Thyroid gland (tissue), 4 donors: ENCODE measurements at regions not wholly inside any gene's neighbourhood (a gene's known extent, or its start where the extent isn't known, plus 50 kb on each side); places are given as distances from the start of the nearest gene placed in this dataset.
"Not testable (repeated sequence)": the region's sequence is repeated elsewhere in the genome, so short reads cannot be mapped to it uniquely, and the experiment has no call there.

Source experiments
- DNase-seq, 2 donors: peaks; one replicate each; pipeline ENCODE4 v3.0.0-alpha.2; 2019
- H3K27ac ChIP-seq, 3 donors: fragments of 200-600 bp; sonication (generic); 1 replicate in 2 of 3; 2 replicates in 1 of 3; pipeline ENCODE4 v1.5.1; 2016 to 2019; ENCODE audit warnings: mild to moderate bottlenecking in 1 of 3, moderate library complexity in 1 of 3
- H3K27me3 ChIP-seq: fragments of 200-600 bp; sonication (generic); one replicate; pipeline ENCODE4 v1.5.1; 2019
- H3K36me3 ChIP-seq, 2 donors: fragments of 200-600 bp; sonication (generic); one replicate each; pipeline ENCODE4 v1.5.1; 2016 to 2019
- H3K4me1 ChIP-seq, 2 donors: fragments of 200-600 bp; sonication (generic); one replicate each; pipeline ENCODE4 v1.5.1; 2017 to 2019
- H3K4me3 ChIP-seq, 3 donors: fragments of 200-600 bp; sonication (generic); replicated peaks in 1 of 3; 1 replicate in 2 of 3; 2 replicates in 1 of 3; pipeline ENCODE4 v1.5.1; 2016; ENCODE audit warnings: mild to moderate bottlenecking in 1 of 3
- H3K9me3 ChIP-seq: fragments of 200-600 bp; sonication (generic); one replicate; pipeline ENCODE4 v1.5.1; 2017
- CTCF ChIP-seq, 6 experiments: fragments of 200-600 bp in 3 of 6; fragments of 450-650 bp in 3 of 6; sonication (generic) in 3 of 6; IDR thresholded peaks; one replicate each; pipeline ENCODE4 v1.5.1; 2016 to 2019; ENCODE audit warnings: antibody characterized with exemption in 6 of 6, mild to moderate bottlenecking in 2 of 6, inconsistent platforms in 1 of 6, moderate library complexity in 1 of 6
- POLR2A ChIP-seq, 2 donors: fragments of 450-650 bp; IDR thresholded peaks; one replicate each; pipeline ENCODE4 v1.6.1; 2017; ENCODE audit warnings: antibody characterized with exemption in 2 of 2, mild to moderate bottlenecking in 2 of 2, moderate library complexity in 1 of 2
- WGBS, 2 donors: methylation state at CpG; one replicate each; pipeline ENCODE4 v1.1.5; 2017; 5-methylcytosine and 5-hydroxymethylcytosine counted together
- intact Hi-C: fragments of 100-400 bp; cut with DNase I; formaldehyde crosslinking; loops from one replicate; pipeline ENCODE4 v1.15.1; 2023

- TF ChIP-seq CTCF (IDR thresholded peaks at IDR 0.05) = no peak
- TF ChIP-seq POLR2A (IDR thresholded peaks at IDR 0.05) = no peak
- Histone ChIP-seq H3K27me3 (no peaks in the 10 kb centered on the region), H3K27ac (no peak overlapping the region), H3K36me3 (no peaks in the 10 kb centered on the region), H3K9me3 (no peaks in the 10 kb centered on the region), H3K4me3 (no peak overlapping the region), H3K4me1 (no peaks in the 10 kb centered on the region)
- DNase-seq = no peak
- intact Hi-C loops = no loop called here
- WGBS, 2 donors = 49 to 59% methylated on average over 1 of the region's 1 CpG
Observed at GRCh38 chr6:66265737-66266136, 558.7 kb upstream of the EYS start.

- intact Hi-C loops = no loop called here
- no peak overlapping the region for H3K4me3 ChIP-seq
- no peak overlapping the region for H3K27ac ChIP-seq
- no peaks in the 10 kb centered on the region for H3K27me3 ChIP-seq
- H3K4me1 ChIP-seq = no peaks in the 10 kb centered on the region
- WGBS, 2 donors = 78 to 82% methylated on average over 4 of the region's 4 CpGs
- H3K9me3 ChIP-seq = no peaks in the 10 kb centered on the region
- no peak for DNase-seq
- no peak for TF ChIP-seq CTCF (IDR thresholded peaks at IDR 0.05)
- no peak for TF ChIP-seq POLR2A (IDR thresholded peaks at IDR 0.05)
- H3K36me3 ChIP-seq = no peaks in the 10 kb centered on the region
Observed at GRCh38 chr6:66264376-66264775, 557.4 kb upstream of the EYS start.

DNA sequence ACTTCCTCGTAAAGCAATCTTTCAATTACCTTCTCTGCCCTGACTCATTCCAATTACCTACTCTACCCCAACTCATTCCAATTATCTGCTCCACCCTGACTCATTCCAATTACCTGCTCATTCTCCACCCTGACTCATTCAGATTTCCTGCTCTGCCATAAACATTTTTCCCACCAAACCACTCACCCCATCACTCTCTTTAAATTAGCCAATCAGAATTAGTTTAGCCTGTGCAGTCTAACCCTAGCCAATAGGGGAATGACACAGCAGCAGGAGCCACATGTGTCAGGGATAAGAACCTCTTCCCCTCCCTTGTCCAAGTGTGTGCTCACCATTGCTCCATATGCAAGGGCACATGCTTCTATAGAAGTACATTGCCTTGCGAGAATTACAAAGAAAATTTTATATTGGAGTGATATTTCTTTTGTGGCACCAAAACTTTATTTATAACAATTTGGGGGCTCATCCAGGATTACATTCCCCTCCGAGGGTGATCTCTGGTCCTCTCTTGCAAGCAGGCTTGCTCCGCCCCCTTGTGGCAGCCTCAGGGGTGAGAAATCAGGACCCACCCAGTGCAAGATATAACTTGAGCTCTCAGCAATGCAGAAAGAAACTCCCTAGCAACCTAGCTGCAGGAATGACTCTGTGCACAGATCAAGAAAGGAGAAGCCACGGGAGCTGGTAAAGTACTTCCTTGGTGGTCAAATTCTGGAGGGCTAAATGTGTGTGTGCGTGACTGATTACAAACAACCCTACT lies 551.9 kb upstream of the EYS start:
- intact Hi-C loops, DNase-seq, H3K36me3 ChIP-seq, H3K4me3 ChIP-seq, H3K9me3 ChIP-seq, H3K4me1 ChIP-seq, H3K27ac ChIP-seq, H3K27me3 ChIP-seq: not testable (repeated sequence)
- 90 to 92% methylated on average over 6 of the region's 6 CpGs for WGBS, 2 donors

DNA sequence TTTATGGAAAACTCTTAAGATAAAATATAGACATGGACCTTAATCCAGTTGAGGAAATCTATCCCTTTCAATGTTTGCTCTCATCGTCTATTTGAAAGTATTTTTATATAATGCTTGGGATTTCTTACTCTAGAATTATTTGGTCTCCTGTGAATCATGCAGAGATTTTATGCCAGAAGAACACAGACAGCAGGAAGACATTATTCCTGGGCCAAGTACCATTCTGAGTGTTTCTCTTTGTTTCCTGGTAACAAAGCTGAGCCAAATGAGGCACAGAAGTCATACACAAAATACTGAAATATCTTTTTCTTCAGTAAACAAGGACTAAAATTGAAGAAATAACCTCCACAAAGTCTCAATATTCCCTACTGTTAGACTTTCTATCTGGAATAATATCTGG lies 538.2 kb upstream of the EYS start:
- no peak overlapping the region for H3K27ac ChIP-seq
- H3K27me3 ChIP-seq = no peaks in the 10 kb centered on the region
- WGBS, 2 donors = 67 to 77% methylated on average over 1 of the region's 1 CpG
- H3K9me3 ChIP-seq = no peaks in the 10 kb centered on the region
- TF ChIP-seq CTCF (IDR thresholded peaks at IDR 0.05) (no peak), POLR2A (IDR thresholded peaks at IDR 0.05) (no peak)
- H3K36me3 ChIP-seq = no peaks in the 10 kb centered on the region
- no peaks in the 10 kb centered on the region for H3K4me1 ChIP-seq
- H3K4me3 ChIP-seq = no peak overlapping the region
- intact Hi-C loops = no loop called here
- DNase-seq = no peak

GRCh38 chr6:66238851-66239250 lies 531.8 kb upstream of the EYS start:
- DNase-seq = no peak
- no peak overlapping the region for H3K4me3 ChIP-seq
- intact Hi-C loops = no loop called here
- 68 to 72% methylated on average over 2 of the region's 2 CpGs for WGBS, 2 donors
- no peaks in the 10 kb centered on the region for H3K36me3 ChIP-seq
- TF ChIP-seq CTCF (IDR thresholded peaks at IDR 0.05) (no peak), POLR2A (IDR thresholded peaks at IDR 0.05) (no peak)
- no peaks in the 10 kb centered on the region for H3K9me3 ChIP-seq
- H3K27ac ChIP-seq = no peak overlapping the region
- H3K27me3 ChIP-seq = no peaks in the 10 kb centered on the region
- H3K4me1 ChIP-seq = no peaks in the 10 kb centered on the region
